Activated T-helper 2 cell treated with anti-CD3 and anti-CD28 coated beads, Interferon-gamma antibody, Interleukin-2, Interleukin-4, amounts not matched to agents 10 μg/mL and 5 μg/mL and 100 μg/mL, durations not matched to agents 14 hours and 24 hours and 36 hours (primary cell): ENCODE measurements at regions not wholly inside any gene's neighbourhood (a gene's known extent, or its start where the extent isn't known, plus 50 kb on each side); places are given as distances from the start of the nearest gene placed in this dataset.

Experiments used
- DNase-seq: peaks from one replicate; pipeline ENCODE4 v3.0.0; 2021; ENCODE audit warnings: low spot score
- H3K27ac Mint-ChIP-seq: one replicate; pipeline ENCODE4 v1.8.0; 2021; ENCODE audit warnings: mixed read lengths
- H3K27me3 Mint-ChIP-seq: one replicate; pipeline ENCODE4 v1.8.0; 2021; ENCODE audit warnings: low read depth, mixed read lengths
- H3K36me3 Mint-ChIP-seq: one replicate; pipeline ENCODE4 v1.8.0; 2021; ENCODE audit warnings: low read depth, mixed read lengths
- H3K4me1 Mint-ChIP-seq: one replicate; pipeline ENCODE4 v1.8.0; 2021; ENCODE audit warnings: low read depth, mixed read lengths
- H3K4me3 Mint-ChIP-seq: one replicate; pipeline ENCODE4 v1.8.0; 2021; ENCODE audit warnings: low read depth, mild to moderate bottlenecking, moderate library complexity, mixed read lengths
- H3K9me3 Mint-ChIP-seq: one replicate; pipeline ENCODE4 v1.8.0; 2021; ENCODE audit warnings: mixed read lengths
- intact Hi-C: fragments of 100-400 bp; cut with micrococcal nuclease; formaldehyde crosslinking; loops from one replicate; pipeline ENCODE4 v1.15.1; 2023

DNA sequence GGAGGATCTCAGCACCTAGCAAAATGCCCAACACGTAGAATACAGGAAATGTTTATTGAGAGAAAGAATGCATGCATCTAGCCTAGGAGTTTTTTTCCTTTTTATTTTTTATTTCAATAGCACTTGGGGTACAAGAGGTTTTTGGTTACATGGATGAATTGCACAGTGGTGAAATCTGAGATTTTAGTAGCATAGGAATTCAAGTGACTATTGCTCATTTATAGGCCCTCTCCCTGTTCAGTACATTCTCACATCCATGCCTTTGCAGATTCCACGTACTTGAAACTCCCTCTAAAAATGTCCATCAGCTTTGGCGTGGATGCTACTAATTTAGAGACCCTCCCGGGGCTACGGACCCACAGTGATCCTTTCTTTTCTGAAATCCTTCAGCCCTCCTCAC is 61.7 kb upstream of the PIAS1 start:
- no peak for DNase-seq
- Mint-ChIP-seq H3K4me3 (no peak overlapping the region), H3K27ac (no peak overlapping the region), H3K36me3 (no peaks in the 10 kb centered on the region), H3K27me3 (peaks cover 6% of the 10 kb centered on the region), H3K9me3 (no peaks in the 10 kb centered on the region), H3K4me1 (no peaks in the 10 kb centered on the region)
- intact Hi-C loops: no loop called here

DNA sequence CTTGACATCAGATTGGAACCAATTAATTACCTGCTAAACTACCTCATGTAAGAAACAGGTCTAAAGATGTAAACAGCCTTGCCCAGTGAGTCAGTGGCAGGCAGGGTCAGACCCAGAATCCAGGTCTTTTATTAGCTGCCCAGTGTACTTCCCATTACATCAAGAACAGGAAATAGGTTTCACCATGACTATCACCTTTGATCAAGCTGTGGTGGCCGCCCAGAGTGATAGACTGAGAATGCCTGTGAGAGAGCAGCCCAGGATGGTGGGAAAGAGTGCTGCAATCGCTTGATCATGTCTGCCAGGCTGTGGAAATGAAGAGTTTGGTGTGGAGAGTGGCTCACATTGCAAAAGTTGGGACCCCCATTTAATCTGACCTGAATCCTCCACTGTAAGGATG is 61.3 kb upstream of the PIAS1 start:
- H3K27me3 Mint-ChIP-seq: peaks cover 5% of the 10 kb centered on the region
- H3K27ac Mint-ChIP-seq: no peak overlapping the region
- no peaks in the 10 kb centered on the region for H3K4me1 Mint-ChIP-seq
- H3K9me3 Mint-ChIP-seq: no peaks in the 10 kb centered on the region
- H3K4me3 Mint-ChIP-seq: no peak overlapping the region
- no peak for DNase-seq
- intact Hi-C loops: no loop called here
- no peaks in the 10 kb centered on the region for H3K36me3 Mint-ChIP-seq

DNA sequence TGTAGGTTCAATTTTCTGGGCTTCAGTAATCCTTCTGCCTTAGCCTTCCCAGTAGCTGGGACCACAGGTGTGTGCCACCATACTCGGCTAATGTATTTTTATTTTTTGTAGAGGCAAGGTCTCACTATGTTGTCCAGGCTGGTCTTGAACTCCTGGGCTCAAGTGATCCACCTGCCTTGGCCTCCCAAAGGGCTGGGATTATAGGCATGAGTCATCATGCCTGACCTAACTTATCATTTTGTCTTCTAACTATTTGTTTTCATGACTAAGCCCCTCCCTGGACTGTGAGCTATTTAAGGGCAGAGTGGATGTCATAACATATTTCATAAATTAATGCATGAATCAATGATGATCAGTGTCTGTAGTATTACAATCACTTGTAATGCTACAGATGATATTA is 56.1 kb upstream of the PIAS1 start:
- Mint-ChIP-seq H3K9me3 (no peaks in the 10 kb centered on the region), H3K27ac (no peak overlapping the region), H3K27me3 (peaks cover 8% of the 10 kb centered on the region), H3K4me3 (no peak overlapping the region), H3K36me3 (no peaks in the 10 kb centered on the region), H3K4me1 (no peaks in the 10 kb centered on the region)
- intact Hi-C loops: no loop called here
- DNase-seq: no peak

DNA sequence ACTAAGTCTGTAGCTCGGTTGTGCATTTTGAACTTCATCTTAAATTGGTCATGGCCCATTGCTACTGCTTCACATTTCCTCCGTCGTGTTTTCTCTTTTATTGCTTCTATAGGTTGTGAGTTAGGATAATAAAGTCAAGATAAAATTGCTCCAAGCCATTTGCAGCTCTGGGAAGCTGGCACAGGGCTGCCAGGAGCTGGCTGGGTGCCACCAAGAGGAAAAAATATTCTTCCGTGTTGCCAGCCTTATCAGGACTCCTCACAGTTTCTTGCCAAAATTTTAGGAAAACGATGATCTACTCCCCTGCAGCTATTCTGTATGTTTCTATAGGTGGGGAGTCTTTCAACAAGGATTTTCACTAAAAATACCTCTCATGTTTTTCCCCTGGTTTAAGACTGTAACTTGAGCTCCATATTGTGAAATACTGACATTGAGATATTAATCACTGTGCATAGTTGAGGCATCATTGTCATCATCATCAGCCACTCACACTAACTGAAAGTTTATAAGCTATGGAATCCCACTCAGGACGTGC is 55.4 kb upstream of the PIAS1 start:
- no peak for DNase-seq
- no peaks in the 10 kb centered on the region for H3K9me3 Mint-ChIP-seq
- H3K4me1 Mint-ChIP-seq: no peaks in the 10 kb centered on the region
- H3K36me3 Mint-ChIP-seq: no peaks in the 10 kb centered on the region
- H3K27me3 Mint-ChIP-seq: peaks cover 8% of the 10 kb centered on the region
- H3K27ac Mint-ChIP-seq: no peak overlapping the region
- intact Hi-C loops: no loop called here
- no peak overlapping the region for H3K4me3 Mint-ChIP-seq

DNA sequence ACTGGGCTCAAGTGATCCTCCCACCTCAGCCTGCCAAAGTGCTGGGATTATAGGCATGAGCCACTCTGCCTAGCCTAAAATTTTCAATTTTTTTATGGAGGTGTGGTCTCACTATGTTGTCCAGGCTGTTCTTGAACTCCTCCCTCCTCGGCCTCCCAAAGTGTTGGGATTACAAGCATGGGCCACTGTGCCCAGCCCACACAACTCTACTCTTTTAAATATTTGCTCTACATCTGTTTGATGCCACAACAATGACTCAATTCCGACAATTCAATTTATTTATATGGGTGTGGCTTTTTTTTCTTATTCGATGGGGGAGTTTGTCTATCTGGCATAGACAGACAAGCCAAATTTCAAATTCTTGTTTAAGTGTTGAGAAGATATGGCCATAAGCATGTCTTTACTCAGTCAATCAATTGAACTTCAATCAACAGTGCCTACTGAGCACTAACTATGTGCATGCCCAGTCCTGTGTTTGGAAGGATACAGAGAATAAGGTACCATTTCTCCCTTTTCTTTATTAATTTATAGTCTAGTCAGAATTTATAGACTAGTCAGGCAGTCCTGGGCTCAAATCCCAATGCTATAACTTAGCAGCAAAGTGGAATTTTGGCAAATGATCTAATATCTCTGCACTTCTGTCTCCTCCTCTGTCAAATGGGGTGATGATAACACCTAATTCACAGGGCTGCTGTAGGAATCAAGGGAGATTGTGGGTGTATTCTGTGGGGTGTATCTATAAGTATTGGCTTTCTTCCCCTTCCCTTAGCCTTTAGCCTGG is 54.6 kb upstream of the PIAS1 start:
- no peaks in the 10 kb centered on the region for H3K9me3 Mint-ChIP-seq
- H3K4me1 Mint-ChIP-seq: no peaks in the 10 kb centered on the region
- no peak overlapping the region for H3K27ac Mint-ChIP-seq
- intact Hi-C loops: no loop called here
- H3K4me3 Mint-ChIP-seq: no peak overlapping the region
- H3K27me3 Mint-ChIP-seq: peaks cover 8% of the 10 kb centered on the region
- no peaks in the 10 kb centered on the region for H3K36me3 Mint-ChIP-seq
- DNase-seq: no peak

DNA sequence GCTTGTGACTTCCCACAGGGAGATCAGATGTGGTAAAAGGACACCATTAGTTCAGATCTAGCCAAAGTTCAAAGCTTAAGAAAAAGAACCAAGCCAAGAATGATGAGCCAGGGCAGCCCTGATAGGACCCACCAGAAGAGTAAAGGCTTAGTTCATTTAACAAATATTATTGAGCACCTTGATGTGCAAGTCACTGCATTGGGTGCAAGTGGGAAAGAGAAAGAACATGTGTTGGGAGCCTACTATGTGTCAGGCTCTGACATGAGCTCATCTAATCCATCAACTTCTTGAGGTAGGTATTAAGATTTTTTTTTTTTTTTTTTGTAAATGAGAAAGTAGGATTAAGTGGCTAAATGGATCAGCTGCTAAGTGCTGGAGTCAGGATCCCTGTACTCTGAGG is 53.4 kb upstream of the PIAS1 start:
- H3K9me3 Mint-ChIP-seq: no peaks in the 10 kb centered on the region
- no peaks in the 10 kb centered on the region for H3K36me3 Mint-ChIP-seq
- no peak for DNase-seq
- no peak overlapping the region for H3K4me3 Mint-ChIP-seq
- intact Hi-C loops: no loop called here
- no peak overlapping the region for H3K27ac Mint-ChIP-seq
- H3K4me1 Mint-ChIP-seq: no peaks in the 10 kb centered on the region
- H3K27me3 Mint-ChIP-seq: peaks cover 8% of the 10 kb centered on the region

DNA sequence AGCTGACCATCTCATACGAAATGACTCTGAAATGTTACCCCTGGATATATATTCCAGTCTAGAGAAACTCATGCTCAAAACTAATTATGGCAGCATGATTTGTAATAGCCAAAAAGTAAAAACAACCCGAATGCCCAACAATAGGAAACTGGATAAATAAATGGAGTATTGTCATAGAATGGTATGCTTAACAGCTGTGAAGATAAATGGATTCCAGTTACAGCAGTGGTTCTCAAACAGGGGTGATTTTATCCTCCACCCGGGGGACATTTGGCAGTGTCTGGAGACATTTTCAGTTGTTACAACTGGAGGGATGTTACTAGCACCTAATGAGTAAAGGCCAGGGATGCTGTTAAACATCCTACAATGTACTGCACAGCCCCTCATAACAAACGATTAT is 52.3 kb upstream of the PIAS1 start:
- Mint-ChIP-seq H3K27me3 (peaks cover 8% of the 10 kb centered on the region), H3K9me3 (no peaks in the 10 kb centered on the region), H3K27ac (no peak overlapping the region), H3K36me3 (no peaks in the 10 kb centered on the region), H3K4me3 (no peak overlapping the region), H3K4me1 (no peaks in the 10 kb centered on the region)
- intact Hi-C loops: no loop called here
- DNase-seq: no peak

DNA sequence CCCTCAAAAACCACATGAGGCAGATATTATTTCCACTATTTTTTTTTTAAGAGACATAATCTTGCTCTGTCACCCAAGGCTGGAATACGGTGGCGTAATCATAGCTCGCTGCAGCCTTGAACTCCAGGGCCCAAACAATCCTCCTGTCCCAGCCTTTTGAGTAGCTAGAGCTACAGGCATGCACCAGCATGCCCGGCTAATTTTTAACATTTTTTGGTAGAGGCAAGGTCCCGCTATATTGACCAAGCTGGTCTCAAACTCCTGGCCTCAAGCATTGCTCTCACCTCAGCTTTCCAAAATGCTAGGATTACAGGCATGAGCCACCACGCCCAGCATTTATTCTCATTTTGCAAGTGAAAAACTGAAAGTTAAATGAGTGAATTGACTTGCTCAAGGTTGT is 50.8 kb upstream of the PIAS1 start:
- peaks cover 11% of the 10 kb centered on the region for H3K27me3 Mint-ChIP-seq
- intact Hi-C loops: no loop called here

More for the DNA sequence above, 50.8 kb upstream of the PIAS1 start:
- Mint-ChIP-seq H3K27ac (no peak overlapping the region), H3K4me1 (no peaks in the 10 kb centered on the region), H3K9me3 (peaks cover 10% of the 10 kb centered on the region), H3K4me3 (no peak overlapping the region), H3K36me3 (no peaks in the 10 kb centered on the region)
- DNase-seq: no peak
